CD1c-positive myeloid dendritic cell (primary cell): ENCODE measurements at regions not wholly inside any gene's neighbourhood (a gene's known extent, or its start where the extent isn't known, plus 50 kb on each side); places are given as distances from the start of the nearest gene placed in this dataset.

Experiments used
- DNase-seq: peaks from one replicate; pipeline ENCODE4 v3.0.0-alpha.2; 2016; ENCODE audit errors: extremely low spot score

DNA sequence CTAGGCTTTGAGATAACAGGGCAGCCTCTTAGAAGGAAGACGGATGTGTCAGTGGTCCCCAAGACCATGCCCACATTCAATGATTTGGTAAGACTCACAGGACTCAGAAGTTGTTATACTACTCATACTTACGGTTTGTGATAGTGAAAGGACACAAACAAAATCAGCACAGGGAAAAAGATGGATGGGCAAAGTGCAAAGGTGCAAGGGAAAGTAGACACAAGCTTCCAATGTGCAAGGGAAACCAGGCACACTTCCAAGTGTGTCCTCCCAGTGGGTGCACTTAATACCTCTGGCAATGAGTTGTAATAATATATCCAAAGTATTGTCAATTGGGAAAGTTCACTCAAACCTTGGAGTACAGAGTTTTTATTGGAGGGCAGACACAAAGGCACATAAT is 53.8 kb upstream of the VCX start:
- DNase-seq = no peak

DNA sequence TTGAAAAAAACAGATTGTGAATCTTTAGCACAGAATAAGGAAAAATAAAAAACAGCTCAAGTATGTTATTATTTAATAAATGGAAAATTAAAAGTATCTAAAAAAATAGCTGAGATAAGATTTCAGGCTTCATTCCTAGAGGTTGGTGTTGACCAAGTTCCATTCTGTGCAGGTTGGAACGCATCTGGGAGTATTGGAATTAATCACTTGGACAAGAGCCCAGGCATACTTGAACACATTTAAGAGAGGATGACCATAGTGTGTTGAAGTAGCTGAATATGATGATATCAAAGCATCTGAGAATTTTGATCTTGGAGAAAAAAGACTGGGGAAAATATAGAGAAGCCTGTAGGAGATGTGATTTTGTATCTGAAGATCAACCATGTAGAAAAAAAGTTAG is 54.6 kb upstream of the VCX start:
- DNase-seq = no peak

DNA sequence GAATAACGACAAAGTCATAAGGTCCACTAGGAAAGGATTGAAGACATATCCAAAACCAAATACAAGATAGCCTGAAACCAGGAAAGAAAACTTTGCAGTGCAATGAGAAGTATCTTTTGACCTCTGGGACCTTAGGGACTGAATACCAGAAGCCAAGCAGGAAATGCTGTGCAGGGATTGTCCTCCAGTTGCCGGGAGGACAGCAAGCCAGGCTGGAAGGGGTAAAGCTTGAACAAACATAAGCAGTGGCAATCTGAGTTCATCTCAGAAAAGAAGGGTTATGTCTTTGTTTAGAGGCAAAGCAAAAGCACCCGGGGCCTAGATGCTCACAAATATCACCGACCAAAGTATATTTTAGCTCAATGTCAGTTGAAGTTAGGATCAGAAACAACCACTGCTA is 55.3 kb upstream of the VCX start:
- no peak for DNase-seq

DNA sequence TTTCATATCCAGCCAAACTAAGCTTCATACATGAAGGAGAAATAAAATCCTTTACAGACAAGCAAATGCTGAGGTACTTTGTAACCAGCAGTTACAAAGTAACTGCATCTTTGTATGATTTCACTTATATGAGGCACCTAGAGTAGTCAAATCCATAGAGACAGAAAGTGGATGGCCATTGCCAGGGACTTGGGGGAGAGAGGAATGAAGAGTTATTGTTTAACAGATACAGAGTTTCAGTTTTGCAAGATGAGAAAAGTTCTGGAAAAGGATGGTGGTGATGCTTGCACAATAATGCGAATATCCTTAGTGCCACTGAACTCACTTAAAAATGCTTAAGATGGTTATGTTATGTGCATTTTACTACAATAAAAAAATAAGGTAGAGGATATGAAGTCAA is 58.4 kb upstream of the VCX start:
- DNase-seq = no peak

DNA sequence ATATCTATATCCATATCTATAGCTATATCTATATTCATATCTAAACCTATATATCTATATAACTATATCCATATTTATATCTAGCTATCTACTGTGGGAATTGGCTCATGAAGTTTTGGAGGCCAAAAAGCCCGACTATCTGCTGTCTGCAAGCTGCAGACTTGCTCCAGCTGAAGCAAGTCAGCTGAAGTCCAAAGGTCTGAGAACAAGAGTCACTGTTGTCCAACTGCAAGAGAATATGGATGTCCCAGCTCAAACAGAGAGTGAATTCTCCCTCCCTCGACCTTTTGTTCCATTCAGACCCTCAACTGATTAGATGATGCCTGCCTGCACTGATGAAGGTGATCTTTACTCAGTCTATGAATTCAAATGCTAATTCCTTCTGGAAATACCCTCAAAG is 63.3 kb upstream of the VCX start:
- no peak for DNase-seq

DNA sequence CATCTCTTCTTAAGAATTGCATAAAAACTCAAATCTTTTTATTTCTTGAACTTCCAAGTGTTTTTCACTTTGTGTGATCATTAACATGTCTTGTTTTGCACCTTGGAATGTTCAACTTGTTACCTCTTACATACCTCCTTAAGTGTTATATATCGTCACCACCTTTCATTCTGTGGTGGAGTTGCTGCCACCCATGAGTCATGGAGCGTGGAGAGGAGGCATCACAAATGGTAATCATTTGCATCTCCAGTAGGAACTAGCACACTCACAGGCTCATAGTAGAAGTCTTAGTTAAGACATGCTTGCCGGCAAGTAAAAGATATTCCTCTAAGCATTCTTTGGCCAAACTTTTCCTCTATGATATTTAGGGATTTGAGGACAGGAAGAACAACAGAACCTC is 67.0 kb upstream of the VCX start:
- DNase-seq = no peak

DNA sequence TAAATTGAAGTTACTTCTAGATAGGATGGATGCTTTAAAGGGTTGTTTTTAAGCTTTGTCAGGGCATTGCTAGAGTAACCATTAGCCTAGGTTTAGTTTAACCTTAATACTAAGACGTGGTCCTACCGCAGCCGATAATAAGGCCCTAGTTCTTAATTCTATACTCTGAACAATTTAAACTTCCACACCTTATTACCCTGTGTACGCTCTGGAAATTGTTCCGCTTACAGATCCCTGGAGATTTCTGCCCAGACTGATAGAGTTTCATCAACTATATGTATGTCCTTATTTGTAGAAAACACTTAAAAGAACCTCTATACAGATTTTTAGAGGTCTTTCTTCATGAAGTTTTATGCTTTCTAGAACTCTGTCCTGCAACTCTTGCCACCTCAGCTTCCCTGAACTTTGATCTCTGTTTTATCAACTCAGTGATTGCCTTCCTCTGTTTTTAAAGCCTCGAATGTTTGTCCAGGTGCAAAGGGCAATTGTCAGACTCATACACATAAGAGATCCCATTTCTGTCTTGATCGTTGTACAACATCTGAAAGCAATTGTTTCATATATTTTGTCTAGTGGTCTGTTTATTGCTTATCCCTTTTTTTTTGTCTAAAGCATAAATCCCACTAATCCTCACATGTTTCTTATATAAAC is 71.1 kb upstream of the VCX start:
- no peak for DNase-seq

DNA sequence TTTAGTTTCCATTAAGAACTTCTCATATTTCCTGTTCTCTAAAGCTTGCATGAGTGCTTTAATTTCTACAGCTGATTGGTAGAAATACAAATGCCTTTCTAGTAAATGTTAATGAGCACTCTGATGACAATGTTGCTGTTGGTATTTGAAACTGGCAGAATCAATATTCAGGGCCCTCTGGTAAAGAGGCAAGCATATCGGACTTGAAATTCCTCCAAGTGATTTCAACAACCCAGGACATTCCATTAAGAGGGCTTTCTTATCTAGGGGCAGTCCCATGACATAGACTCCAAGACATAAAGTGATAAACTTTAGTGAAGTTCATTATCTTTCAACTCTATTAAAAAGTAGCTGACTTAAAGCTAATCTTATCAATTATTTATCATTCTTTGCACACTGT is 83.1 kb upstream of the VCX start:
- DNase-seq = no peak

DNA sequence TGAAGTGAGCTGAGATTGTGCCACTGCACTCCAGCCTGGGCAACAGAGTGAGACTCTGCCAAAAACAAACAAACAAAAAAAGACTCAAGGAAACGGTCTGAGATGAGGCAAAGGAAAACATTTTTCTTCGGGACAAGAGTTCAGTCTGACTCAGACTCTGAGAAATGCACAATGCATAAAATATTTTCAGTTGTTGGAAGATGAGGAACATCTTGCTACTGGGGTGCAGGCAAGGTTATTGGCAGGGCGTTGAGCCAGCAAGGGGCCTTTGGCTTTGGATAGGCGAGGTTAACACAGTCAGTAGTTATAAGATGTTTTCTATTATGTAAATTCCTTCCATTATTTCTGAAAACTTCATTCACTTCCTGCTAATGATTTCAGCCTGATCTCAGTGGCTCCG is 96.1 kb upstream of the VCX start:
- DNase-seq = no peak

DNA sequence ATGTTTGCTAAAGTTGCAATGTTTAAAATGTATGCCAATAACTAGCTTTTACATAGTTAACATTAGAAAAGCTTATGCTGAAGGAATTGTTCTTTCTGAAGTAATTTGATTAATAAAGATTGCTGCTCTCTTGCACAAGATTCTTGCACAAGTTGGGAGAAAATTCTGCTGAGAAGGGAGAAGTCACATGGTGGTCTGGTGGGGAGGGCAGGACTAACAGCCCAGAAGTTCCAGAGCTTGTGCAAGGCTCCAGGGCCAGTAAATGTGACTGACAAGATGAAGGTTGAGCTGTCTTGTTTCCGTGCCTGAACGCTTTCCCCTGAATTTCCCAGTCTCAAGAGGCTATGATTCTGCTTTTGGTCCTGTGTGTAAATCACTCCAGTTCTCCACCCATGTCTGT is 112.9 kb upstream of the VCX start:
- no peak for DNase-seq

DNA sequence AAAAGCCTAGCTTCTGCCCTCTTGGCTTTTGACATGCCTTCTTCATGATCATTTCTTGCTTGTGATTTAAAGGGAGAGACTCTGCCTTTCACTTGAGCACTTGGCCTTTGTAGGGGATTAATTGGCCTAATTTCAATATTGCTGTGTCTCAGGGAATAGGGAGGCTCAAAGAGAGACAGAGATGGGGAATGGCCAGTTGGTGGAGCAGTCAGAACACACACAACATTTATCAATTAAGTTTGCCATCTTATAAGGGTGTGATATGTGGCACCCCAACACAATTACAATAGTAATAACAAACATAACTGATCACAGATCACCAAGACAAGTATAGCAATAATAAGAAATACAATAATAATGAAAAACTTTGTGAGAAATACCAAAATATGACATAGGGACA is 122.5 kb upstream of the VCX start:
- no peak for DNase-seq

DNA sequence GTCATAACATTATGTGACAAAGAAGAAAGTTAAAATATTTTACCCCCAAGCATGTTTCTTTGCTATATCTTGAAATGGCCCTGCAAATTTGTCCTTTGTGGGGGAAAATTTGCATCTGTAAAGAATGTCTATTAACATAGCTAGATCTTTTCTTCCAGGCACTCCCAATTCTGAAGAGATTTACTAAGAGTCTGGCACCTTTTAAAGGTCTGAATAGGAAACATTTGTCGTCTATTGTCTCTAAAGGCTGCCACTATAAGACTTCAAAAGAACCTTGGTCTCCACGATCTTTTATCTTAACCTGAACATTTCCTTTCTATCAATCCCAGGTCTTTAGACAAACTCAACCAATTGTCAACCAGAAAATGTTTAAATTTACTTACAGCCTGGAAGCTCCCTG is 128.6 kb upstream of the VCX start:
- DNase-seq = no peak

DNA sequence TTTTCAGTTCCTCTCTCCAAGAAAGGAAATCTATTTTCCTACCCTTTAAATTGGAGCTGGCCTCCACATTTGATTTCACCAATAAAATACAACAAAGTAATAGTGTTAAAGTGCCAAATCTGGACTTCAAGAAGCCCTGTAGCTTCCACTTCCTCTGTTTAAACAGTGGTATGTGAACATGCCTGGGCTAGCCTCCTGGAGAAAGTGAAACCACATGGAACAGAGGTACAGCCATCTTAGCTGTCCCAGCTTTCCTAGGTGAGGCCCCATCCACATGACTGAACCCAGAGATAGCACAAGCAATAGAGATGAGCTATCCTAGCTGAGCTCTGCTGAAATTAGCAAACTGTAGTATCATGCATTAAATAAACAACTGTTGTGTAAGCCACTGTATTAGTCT is 131.8 kb upstream of the VCX start:
- DNase-seq = no peak

DNA sequence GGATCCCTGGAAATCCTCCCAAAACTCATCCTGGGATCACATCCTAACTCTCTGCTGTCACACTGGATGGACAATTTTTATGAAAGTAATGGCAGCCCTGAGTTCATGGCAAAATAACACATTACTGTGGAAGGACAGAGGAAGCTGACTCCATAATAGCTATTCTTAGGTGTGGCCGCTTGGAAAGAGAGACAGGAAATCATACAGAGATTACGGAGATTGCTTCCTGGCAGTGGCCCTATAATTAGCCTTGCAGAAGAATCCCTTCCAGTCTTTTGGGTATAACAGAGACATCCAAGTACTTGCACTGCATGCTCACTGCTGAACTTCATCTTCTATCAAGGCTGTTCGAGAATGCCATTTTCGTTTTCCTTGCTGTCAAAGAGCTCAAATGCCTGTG is 133.1 kb upstream of the VCX start:
- no peak for DNase-seq

DNA sequence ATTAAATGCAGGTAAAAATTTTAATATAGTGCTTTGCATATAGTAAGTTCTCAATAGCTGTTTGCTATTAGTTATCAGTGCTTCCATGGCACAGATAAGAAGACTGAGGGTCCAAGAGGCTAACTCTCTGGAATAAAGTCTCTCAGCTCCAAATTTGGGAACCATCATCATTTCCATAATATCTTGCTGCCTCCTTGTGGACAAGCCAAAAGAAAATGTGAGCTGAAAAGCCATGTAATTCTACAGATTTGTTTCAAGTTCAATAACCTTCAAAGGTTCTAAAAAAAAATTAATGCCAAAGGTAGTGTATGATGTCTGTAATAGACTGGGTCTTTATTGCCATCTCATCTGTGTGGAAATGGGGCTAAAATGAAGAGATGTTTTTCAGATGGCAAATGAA is 136.9 kb upstream of the VCX start:
- DNase-seq = no peak

DNA sequence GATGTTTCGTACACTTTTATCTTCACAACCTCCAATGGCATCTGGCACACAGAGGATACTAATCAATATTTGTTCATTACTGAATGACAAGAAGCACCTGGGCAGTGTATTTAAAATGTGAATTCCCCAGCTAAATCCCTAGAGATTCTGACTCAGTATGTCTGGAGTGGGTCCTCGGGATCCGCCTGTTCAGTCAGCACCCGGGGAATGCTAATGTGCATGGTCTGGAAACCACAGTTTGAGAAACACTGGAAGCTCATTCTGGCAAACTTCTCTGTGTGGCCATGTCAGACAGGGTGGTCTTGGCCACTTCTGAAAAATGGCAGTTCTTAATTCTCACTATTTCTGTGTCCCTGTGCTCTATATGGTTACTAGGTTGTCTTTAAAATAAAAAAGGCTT is 138.8 kb upstream of the VCX start:
- DNase-seq = no peak

DNA sequence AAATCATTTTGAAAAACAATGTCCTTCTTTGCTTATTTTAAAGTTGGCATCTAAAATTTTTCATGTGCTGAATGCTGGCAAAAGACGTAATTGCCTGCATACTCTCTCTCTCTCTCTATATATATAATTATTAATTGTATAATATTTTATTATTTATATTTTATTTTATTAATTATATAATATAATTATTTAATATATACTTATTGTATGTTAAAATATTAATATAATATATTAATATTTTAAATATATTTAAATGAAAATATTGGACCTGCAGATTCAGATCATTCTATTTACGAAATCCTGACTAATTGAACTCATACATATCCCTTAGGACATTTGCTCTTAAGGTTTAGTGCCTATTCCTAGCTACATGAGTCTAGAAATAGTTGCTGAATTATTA is 144.7 kb upstream of the VCX start:
- no peak for DNase-seq

DNA sequence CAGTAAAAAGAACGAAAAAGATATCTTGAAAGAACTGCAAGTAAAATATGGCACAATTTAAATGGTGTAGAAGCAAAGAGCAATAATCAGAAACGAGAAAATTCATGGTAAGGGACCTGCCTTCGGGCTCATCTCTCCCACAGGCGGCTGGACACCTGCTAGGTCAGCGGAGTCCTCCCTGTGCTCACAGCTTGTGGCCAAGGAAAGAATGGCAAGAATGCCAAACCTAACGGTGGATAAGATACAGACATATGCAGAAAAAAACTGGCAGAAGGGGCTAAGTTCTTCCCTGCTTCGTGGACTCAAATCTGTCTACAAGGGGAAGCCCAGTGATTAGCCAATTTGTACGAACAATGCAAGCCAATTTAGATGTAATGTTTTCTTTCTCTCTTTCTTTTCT is 152.1 kb upstream of the VCX start:
- DNase-seq = no peak

DNA sequence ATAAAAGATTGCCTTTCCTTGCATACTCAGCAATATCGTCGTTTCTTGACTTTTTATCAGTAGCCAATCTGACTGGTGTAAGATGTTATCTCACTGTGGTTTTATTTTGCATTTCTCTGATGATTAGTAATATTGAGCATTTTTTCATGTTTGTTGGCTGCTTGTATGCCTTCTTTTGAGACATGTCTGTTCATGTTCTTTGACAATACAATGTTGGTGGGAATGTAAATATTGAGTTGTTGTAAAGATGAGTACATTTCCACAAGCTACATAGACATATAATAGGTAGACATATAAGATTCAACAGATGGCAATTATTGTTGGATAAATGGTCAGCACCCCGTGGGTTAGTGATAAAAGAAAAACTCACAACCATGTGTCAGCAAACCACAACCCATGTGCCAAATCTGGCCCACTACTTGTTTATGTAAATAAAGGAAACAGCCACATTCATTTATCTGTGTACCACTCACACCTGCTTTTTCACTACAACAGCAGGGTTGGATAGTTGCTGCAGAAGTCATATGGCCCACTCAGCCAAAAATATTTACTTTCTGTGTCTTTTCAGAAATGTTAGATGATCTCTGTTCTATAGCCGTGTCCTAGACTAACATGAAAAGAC is 153.1 kb upstream of the VCX start:
- no peak for DNase-seq

DNA sequence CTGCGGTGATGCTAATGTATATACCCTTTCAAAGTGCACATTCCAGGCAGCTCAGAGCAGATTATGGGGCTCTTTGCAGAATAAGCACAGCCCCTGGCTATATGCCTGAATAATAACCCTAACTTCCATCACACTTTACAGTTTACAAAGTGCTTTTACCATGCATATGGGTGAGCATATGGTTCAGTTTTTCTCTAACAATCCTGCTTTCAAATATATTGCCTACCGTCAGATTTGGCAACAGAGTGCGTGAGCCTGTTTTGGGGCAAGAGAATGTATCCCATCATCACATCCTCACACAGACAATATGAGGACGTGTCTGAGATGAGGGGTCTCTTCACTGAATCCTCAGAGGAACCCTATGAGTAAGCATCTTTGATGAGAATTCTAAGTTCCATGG is 162.8 kb upstream of the VCX start:
- no peak for DNase-seq

DNA sequence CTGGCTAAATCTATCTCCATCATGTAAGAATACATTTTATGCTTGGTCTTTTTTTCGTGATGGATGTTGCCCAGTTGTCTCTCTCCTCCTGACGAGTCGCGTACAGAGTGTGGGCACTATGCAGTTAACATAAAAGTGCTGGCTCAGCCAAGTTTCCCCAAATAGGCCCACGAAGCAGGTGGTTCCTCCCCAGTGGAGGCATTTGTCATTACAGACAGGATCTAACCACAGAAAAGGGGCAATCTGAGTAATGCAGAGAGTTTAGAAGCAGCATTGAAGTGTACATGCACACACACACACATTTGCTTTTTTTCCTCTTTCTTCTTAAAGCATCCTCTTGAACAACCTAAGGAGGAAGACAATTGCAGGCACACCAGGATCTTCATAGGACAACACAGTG is 188.7 kb upstream of the VCX start:
- no peak for DNase-seq

DNA sequence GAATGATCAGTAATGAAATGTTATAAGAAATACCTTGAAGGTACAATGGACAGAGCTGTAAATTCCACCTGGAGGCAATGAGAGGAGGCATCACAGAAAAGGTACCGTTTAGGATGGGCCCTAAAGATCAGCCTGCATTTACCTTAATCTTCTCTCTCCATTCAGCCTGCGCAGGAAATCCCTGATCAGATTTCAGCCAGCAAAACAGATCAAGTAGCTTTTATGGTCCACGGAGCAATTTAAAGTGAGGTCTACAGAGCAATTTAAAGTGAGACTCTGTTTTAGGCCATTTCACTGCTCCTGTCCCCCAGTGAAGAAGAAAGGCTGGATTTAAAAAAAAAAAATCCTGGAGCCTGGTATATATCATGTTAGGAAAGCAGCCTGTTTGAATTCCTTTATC is 195.1 kb upstream of the VCX start:
- no peak for DNase-seq

DNA sequence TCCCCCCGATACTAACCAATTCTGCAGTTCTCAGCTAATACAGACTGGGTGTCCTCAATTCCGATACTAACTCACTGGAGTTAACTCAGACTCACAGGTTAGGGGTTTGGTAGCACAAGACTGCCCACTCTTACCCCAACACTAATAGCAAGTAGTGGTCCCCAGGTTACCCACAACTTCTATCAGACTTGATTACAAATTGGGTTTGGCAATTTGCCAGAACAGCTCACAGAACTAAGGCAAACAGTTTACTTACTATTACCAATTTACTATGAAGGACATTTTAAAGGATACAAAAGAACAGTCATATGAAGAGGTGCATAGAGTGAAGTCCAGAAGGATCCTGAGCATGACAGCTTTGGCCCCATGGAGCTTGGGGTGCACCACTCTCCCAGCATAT is 201.8 kb upstream of the VCX start:
- DNase-seq = no peak

DNA sequence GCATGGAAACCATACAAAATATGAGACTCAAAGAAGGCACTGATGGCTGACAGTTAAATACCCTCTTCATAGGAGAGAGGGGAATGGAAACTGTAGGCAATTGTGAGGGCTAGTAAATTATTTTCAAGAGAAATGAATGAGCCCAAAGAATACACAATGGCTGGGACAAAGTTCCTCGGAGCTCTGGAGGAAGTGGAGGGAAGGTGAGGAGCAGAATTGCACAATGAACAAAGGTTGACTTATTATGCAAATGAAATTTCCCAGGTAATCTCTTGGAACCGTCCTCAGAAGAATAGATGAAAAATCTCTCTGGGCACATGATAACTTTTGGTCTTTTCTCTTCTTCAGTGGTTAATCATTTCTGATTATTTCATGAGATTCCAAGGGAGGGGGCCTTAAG is 202.6 kb upstream of the VCX start:
- no peak for DNase-seq
